GM19351 (cell line): ENCODE measurements at regions not wholly inside any gene's neighbourhood (a gene's known extent, or its start where the extent isn't known, plus 50 kb on each side); places are given as distances from the start of the nearest gene placed in this dataset.
"Not testable (repeated sequence)": the region's sequence is repeated elsewhere in the genome, so short reads cannot be mapped to it uniquely, and the experiment has no call there.

Experiments
- ATAC-seq: cut with Tn5 transposase; IDR thresholded peaks from one replicate; pipeline ENCODE4 v1.9.1; 2021; ENCODE audit warnings: mild to moderate bottlenecking, moderate library complexity; ENCODE audit not compliant: unreplicated experiment

DNA sequence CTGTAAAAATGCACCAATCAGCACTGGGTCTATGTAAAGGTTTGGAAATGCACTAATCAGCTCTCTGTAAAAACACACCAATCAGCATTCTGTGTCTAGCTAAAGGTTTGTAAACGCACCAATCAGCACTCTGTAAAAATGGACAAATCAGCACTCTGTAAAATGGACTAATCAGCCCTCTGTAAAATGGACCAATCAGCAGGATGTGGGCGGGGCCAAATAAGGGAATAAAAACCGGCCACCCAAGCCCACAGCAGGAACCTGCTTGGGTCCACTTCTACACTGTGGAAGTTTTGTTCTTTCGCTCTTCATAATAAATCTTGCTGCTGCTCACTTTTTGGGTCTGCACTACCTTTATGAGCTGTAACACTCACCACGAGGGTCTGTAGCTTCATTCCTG lies 101.0 kb downstream of the SMC2 start:
- ATAC-seq: not testable (repeated sequence)

DNA sequence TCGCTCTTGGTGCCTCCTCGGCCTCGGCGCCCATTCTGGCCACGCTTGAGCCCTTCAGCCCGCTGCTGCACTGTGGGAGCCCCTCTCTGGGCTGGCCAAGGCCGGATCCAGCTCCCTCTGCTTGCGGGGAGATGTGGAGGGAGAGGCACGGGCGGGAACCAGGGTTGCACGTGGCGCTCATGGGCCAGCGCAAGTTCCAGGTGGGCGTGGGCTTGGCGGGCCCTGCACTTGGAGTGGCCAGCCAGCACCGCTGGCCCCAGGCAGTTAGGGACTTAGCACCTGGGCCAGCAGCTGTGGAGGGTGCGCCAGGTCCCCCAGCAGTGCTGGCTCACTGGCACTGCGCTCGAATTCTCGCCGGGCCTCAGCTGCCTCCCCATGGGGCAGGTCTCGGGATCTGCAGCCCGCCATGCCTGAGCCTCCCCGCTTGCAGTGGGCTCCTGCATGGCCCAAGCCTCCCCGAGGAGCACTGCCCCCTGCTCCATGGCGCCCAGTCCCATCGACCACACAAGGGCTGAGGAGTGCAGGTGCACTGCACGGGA lies 106.4 kb downstream of the SMC2 start:
- ATAC-seq: no peak

DNA sequence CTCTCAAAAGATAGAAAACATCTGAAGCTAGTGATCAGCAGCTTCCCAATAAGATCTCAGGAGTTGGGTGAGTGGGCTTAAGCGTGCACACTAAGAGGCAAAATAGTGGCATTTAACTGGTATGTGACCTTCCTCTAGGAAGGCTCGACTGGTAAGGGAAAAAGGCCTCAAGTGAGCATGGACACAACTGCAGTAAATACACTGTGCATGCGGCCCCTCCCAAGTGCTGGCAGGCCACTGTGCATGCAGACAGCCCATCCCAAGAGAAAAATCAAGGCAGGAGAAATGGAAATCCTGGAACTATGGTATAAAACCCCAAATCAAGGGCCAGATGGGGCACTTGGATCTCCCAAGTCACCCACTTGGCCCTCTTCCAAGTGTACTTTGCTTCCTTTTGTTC lies 112.7 kb downstream of the SMC2 start:
- ATAC-seq: no peak

DNA sequence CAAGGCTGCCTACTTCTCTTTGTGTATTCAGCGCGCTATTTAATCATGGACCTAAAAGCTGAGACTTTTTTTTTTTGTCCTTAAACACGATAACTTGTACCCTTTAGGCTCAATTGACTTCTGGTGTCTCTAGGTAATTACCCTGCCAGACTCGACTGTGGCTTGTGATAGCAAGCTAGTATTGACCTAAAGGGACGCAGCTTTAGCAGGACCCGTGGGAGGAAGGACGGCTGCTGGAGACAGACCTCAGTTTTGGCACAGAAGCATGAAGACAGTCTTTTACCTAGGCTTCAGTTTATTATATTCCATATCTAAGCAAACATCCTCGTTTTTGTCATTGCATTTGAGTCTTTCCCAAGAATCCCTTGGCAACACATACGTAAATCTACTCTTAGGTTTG lies 115.3 kb downstream of the SMC2 start:
- ATAC-seq: no peak

DNA sequence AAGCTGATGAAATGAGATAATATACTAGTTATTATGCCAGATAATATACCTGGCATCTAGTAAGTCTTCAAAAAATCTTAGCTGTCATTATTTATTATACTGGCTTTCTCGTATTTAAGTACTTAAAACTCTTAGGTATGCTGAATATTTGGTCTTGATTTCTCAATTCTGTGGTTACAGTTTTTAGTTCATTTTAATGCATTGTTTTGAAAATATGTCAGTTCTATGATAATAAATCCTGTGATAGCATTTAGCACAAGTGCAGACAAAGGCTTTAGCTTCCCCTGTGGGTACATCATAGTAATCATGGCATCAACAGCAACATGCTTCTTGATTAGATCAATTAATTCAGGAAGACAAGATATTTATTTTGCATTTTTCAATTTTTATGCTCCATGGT lies 133.0 kb downstream of the SMC2 start:
- no peak for ATAC-seq

DNA sequence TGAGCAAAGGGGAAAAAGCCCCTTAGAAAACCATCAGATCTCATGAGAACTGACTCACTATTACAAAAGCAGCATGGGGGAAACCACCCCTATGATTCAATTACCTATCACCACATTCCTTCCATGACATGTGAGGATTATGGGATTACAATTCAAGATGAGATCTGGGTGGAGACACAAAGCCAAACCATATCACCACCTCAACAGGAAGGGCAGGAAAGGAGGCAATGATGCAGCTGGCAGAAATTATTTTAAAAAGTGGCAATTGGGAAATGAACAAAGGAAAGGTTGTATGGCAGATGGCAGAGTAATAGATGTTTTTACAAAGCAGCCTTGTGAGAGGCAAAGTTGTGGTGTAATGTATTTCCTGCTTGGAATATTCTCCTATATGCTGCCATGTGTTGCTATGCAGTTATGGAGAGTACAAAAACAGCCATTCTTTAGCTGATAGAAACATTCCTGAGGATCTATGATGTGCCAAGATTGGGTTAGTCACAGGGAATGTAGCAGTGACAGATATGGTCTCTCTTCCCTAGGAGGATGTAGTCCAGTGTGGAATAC lies 138.8 kb downstream of the SMC2 start:
- ATAC-seq: no peak

DNA sequence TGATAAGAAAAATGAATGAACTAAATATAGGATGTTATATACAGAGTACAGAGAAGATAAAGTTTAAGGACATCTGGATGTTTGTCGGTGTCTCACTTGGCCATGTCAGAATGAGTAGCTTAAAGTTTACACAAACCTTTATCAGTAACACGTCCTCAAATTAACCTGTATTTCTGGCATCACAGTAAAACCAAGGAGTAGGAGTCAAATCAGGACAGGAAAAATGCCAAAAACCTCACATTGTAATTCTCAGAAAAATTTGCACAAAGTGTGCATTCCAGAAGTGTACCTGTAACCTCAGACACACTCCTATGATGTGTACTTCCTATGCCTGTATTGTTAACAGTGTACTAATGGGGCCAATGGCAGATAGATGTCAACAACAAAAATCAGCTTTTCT lies 139.3 kb downstream of the SMC2 start:
- ATAC-seq: no peak

DNA sequence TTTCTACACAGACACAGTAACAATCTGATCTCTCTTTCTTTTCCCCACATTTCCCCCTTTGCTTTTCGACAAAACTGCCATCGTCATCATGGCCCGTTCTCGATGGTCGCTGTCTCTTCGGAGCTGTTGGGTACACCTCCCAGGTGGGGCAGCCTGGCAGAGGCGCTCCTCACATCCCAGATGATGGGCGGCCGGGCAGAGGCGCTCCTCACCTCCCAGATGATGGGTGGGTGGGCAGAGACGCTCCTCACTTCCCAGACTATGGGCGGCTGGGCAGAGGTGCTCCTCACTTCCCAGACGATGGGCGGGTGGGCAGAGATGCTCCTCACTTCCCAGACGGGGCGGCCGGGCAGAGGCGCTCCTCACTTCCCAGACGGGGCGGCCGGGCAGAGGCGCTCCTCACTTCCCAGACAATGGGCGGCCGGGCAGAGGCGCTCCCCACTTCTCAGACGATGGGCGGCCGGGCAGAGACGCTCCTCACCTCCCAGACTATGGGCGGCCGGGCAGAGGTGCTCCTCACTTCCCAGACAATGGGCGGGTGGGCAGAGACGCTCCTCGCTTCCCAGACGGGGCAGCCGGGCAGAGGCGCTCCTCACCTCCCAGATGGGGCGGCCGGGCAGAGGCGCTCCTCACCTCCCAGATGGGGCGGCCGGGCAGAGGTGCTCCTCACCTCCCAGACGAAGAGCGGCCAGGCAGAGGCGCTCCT lies 140.7 kb downstream of the SMC2 start:
- ATAC-seq: not testable (repeated sequence)

DNA sequence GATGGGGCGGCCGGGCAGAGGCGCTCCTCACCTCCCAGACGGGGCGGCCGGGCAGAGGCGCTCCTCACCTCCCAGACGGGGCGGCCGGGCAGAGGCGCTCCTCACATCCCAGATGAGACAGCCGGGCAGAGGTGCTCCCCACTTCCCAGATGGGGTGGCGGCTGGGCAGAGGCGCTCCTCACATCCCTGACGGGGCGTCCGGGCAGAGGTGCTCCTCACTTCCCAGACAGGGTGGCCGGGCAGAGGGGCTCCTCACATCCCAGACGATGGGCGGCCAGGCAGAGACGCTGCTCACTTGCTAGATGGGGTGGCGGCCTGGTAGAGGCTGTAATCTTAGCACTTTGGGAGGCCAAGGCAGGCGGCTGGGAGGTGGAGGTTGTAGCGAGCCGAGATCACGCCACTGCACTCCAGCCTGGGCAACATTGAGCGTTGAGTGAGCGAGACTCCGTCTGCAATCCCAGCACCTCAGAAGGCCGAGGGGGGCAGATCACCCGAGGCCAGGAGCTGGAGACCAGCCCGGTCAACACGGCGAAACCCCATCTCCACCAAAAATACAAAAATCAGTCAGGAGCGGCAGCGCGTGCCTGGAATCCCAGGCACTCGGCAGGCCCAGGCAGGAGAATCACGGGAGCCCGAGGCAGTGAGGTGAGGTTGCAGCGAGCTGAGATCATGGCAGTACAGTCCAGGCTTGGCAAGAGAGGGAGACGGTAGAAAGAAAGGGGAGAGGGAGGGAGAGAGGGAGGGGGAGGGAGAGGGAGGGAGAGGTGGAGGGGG lies 141.4 kb downstream of the SMC2 start:
- not testable (repeated sequence) for ATAC-seq

DNA sequence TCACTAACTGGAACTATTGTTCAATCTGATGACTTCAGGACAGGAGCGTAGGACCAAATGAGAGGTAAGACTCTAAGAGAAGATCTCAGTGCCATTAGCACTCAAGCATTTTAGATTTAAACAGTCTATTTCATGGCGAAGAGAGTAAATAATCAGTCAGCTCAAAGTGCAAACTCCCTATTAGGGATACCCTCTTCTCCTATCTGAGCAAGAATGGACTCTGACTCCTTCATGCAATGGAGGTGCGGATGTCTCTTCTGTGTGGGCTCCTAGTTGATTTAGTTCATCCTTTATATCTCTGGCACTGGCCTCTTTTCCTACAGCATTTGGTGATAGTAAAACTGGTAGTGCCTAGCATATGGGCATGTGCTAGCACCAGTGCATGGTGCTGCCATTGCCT lies 144.6 kb downstream of the SMC2 start:
- no peak for ATAC-seq

DNA sequence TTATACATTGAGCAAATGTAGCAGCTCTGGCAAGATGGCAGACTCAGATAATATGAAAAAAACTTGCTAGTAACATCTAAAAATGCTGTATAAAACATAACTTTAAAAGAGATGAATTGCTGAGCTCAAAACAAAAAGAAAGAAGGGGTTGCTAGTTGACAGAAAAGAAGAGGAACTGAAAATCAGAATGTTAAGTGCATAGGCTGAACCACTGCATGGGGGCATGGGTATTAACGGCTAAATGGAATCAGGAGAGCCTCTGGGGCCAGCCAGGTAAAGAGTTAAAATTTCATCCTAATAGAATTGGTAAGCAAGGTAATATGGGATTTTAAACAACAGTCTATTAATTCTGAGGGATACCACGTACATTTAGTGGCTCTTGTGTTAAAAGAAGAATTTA lies 146.8 kb downstream of the SMC2 start:
- no peak for ATAC-seq

DNA sequence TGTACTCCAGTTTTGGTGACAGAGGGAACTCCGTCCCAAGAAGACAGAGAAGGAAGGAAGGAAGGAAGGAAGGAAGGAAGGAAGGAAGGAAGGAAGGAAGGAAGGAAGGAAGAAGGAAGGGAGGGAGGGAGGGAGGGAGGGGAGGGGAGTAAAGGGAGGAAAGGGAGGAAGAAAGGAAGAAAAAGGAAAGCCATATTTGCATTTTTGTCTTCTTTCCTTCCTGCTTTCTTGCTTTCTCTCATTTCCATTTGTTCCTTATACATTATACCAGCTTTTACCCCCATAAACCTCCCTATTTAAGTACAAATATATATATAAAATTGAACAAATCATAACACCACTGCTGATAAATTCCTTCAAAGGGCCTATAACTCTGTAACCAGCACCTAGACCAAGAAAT lies 151.8 kb downstream of the SMC2 start:
- no peak for ATAC-seq

DNA sequence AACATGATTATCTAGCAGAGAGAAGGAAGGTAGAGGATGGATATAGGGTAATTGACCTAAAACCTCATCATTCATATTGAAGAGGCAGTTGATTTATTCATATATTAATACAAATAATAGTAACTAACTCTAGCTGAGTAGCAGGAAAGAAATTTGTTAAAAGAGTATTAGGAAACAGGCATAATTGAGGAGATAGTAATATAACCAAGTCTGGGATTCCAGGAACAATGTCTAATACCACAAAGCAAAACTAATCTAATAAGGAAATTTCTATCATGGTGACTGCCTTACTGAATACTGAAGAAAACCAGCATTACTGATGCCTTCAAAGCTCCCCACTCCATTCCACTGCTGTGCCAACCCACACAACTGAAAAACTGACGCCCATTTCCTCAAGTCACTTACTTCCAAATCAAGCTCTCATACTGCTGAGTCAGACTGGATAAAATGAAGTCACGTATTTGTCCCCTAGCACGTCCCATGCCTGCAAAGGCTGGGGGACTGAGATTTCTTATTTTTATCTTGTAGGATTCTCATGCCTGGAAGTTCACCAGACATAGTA lies 153.9 kb downstream of the SMC2 start:
- ATAC-seq: peak; percentile 65

DNA sequence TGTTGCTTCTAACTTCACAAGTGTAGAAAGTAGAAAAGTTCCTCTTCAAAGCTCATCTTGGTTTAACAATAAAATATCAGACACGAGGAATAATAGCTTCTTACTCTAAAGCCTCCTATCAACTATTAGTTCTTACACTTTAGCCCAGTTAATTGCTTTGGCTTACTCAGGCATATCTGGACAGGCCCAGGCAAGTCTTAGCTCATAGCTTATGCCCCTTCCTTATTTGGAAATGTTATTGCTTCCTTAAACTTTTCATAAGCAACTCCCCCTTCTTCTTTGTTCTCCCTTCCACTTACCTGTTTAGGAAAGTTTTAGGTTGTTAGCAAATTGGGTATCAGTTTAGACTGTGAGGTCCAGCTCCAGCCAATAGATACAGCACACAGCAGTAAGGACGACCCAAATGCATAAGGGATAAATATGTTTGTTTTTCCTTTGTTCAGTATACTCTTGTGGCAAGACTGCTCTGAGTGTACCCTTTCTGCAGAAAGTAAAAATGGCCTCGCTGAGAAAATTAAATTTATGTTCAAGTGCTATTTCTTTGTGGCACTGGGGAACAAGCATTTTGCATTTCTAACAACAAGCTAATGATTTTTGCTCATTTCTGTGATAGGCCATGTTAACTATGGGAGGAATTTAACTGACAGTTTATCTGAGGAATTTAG lies 162.1 kb downstream of the SMC2 start:
- no peak for ATAC-seq

DNA sequence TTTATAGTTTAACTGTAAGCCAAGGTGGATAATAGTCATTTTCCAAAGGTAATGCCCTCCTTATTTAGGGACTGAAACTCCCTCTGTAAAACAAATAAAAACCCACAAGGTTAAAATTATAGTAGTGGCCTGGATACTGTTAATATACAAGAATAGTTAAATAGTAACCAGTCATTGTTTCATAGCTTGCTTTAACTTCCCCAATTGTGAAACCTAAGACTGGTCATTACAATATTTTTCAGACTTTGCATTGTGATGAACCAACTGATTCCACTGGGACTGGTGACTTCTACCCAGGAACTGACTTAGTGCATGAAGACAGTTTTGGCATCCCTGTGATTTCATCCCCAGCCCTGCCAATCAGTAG lies 162.6 kb downstream of the SMC2 start:
- no peak for ATAC-seq

DNA sequence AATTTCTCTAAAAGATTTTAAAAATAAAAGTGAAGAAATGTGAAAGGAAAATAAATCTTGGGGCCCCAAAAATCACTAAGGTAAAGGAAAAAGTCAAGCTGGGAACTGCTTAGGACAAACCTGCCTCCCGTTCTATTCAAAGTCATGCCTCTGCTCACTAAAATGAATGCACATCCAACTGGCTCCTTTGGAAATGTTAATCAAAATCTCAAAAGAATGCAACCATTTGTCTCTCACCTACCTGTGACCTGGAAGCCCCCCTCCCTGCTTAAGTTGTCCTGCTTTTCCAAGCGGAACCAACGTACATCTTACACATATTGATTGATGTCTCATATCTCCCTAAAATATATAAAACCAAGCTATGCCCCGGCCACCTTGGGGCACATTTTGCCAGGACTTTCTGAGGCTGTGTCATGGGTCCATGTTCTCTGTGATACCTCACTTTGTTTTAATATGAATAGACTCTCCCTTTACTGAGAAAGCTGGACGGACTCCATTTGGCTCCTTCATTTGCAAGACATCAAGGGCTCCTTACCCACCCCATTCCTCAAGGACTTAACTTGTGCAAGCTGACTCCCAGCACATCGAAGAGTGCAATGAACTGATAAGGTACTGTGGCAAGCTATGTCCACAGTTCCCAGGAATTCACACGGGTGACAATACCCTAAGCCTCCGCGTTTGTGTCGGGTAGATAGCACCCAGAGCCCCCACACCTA lies 164.3 kb downstream of the SMC2 start:
- ATAC-seq: no peak

DNA sequence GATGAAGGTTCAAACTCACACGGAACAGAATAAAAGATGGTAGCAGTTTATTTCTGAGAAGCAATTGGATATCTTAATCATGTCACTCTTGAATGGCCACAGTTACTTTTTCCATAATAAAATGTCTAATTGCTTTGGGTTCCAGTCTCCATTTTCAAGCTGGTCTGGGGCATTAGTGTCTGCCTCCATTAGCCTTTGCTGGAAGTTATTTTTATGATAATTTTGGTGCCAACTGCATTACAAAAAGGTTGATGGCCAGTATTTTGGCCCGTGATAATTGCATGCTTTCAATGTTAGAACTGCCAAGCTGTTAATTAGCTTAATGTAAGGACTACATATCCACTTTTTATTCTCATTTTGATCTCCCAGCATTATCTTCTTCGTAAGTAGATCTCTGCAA lies 165.9 kb downstream of the SMC2 start:
- no peak for ATAC-seq

DNA sequence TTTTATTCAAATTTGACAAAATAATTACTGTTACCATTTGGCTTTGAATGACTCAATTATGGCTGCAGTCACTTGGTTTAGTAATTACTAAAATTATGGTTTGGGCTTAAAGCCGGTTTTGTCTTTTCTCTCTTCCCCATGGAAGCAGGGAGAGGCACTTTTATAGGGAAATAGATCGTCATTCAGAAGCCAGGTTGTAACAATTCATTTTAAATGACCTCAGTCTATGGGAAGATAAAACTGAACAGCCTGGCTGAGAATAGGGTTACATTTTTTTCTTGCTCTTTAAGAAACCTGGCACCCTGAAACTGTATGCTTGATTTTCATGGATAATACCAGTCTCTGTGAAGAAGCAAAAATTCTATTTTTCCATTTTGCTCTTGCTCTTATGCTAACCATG lies 169.8 kb downstream of the SMC2 start:
- no peak for ATAC-seq

DNA sequence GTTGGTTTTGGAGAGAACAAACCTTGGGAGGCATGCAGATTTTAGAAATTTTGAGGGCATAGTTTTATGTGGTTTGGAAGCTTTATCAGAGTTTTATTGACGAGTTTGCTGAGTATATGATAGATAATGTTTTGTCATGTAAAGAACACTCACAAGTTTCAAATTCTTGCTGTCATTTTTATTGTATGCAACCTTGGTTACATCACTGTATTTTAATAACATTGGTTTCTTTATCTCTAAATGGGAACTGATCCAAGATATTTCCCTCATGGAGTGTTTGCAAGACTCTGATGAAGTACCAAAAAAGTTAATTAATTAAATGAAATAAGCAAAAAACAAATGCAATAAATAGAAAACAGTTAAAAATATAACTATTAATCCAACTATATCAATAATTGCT lies 170.3 kb downstream of the SMC2 start:
- no peak for ATAC-seq

DNA sequence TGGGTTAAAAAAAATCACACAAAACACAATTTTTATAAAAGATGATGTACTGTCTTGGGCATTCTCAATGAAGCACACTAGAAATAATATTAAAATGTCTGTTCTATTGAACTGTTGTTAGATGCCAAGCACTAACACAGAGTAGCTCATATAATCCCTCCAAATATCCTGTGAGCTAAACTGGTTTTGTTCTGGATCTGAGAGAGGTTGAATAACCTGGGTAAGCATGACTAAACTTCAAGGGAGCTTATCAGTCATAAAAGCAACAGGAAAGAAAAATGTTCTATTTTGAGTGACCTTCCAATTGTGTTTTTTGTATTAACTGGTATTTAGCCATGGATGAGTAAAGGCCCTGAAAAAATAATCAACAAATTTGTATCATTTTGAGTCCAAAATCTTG lies 175.3 kb downstream of the SMC2 start:
- no peak for ATAC-seq
